ENCODE measurements at regions not wholly inside any gene's neighbourhood (a gene's known extent, or its start where the extent isn't known, plus 50 kb on each side); places are given as distances from the start of the nearest gene placed in this dataset.
"Not testable (repeated sequence)": the region's sequence is repeated elsewhere in the genome, so short reads cannot be mapped to it uniquely, and the experiment has no call there.

GRCh38 chr11:81966340-81966739, 767.3 kb downstream of the FAM181B start:
- no peak for DNase-seq

- no peak for DNase-seq
These were observed 770.6 kb downstream of the FAM181B start for GRCh38 chr11:81963018-81963417.

- no peak for DNase-seq
These were observed 773.2 kb downstream of the FAM181B start for GRCh38 chr11:81960443-81960842.

- no peak for DNase-seq
These were observed 774.3 kb downstream of the FAM181B start for GRCh38 chr11:81959341-81959740.

- not testable (repeated sequence) for DNase-seq
These were observed 779.4 kb downstream of the FAM181B start for GRCh38 chr11:81954301-81954700.

GRCh38 chr11:81946831-81947230, 786.8 kb downstream of the FAM181B start:
- no peak for DNase-seq

- DNase-seq = no peak
These were observed 791.0 kb downstream of the FAM181B start for GRCh38 chr11:81942646-81943045.

GRCh38 chr11:81941998-81942397, 791.7 kb downstream of the FAM181B start:
- DNase-seq = no peak

GRCh38 chr11:81932303-81932702, 801.4 kb downstream of the FAM181B start:
- no peak for DNase-seq

- no peak for DNase-seq
These were observed 813.5 kb downstream of the FAM181B start for GRCh38 chr11:81920205-81920604.

- DNase-seq = no peak
These were observed 817.2 kb downstream of the FAM181B start for GRCh38 chr11:81916451-81916850.

- DNase-seq = no peak
These were observed 818.6 kb downstream of the FAM181B start for GRCh38 chr11:81915045-81915444.

GRCh38 chr11:81913793-81914192, 819.9 kb downstream of the FAM181B start:
- no peak for DNase-seq

GRCh38 chr11:81907996-81908395, 825.7 kb downstream of the FAM181B start:
- no peak for DNase-seq

GRCh38 chr11:81899156-81899555, 834.5 kb downstream of the FAM181B start:
- DNase-seq = no peak

- DNase-seq = no peak
These were observed 836.0 kb downstream of the FAM181B start for GRCh38 chr11:81897639-81898038.

GRCh38 chr11:81895258-81895657, 838.4 kb downstream of the FAM181B start:
- DNase-seq = no peak

GRCh38 chr11:81892770-81893635, 840.7 kb downstream of the FAM181B start:
- DNase-seq = no peak

- no peak for DNase-seq
These were observed 845.3 kb downstream of the FAM181B start for GRCh38 chr11:81888391-81888790.

GRCh38 chr11:81887671-81888070, 846.0 kb downstream of the FAM181B start:
- DNase-seq = no peak

- no peak for DNase-seq
These were observed 847.1 kb downstream of the FAM181B start for GRCh38 chr11:81886406-81887075.

- no peak for DNase-seq
These were observed 859.0 kb downstream of the FAM181B start for GRCh38 chr11:81874635-81875034.

- no peak for DNase-seq
These were observed 862.8 kb downstream of the FAM181B start for GRCh38 chr11:81870815-81871214.

- DNase-seq = no peak
These were observed 863.6 kb downstream of the FAM181B start for GRCh38 chr11:81870066-81870412.
